Posterior cingulate gyrus (tissue), 11 donors: ENCODE measurements at regions not wholly inside any gene's neighbourhood (a gene's known extent, or its start where the extent isn't known, plus 50 kb on each side); places are given as distances from the start of the nearest gene placed in this dataset.

Experiments used
- DNase-seq, 10 donors: peaks; one replicate each; pipeline versions ENCODE4 v3.0.0 to v3.0.0-alpha.2; 2020 to 2021; ENCODE audit warnings: mixed read lengths in 3 of 10
- intact Hi-C: fragments of 100-400 bp; cut with DNase I; formaldehyde crosslinking; loops from one replicate; pipeline ENCODE4 v1.15.1; 2023

DNA sequence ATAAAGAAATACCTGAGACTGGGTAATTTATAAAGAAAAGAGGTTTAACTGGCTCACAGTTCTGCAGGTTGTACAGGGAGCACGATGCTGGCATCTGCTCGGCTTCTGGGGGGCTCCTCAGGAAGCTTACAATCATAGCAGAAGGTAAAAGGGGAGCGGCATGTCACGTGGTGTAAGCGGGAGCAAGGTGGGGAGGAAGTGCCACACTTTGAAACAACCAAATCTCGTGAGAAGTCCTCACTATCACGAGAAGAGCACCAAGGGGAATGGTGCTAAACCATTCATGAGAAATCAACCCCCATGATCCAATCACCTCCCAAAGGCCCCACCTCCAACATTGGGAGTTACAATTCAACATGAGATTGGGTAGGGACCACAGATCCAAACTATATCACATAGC lies 67.7 kb downstream of the AKR1B1 start:
- DNase-seq = no peak
- intact Hi-C loops = no loop called here

DNA sequence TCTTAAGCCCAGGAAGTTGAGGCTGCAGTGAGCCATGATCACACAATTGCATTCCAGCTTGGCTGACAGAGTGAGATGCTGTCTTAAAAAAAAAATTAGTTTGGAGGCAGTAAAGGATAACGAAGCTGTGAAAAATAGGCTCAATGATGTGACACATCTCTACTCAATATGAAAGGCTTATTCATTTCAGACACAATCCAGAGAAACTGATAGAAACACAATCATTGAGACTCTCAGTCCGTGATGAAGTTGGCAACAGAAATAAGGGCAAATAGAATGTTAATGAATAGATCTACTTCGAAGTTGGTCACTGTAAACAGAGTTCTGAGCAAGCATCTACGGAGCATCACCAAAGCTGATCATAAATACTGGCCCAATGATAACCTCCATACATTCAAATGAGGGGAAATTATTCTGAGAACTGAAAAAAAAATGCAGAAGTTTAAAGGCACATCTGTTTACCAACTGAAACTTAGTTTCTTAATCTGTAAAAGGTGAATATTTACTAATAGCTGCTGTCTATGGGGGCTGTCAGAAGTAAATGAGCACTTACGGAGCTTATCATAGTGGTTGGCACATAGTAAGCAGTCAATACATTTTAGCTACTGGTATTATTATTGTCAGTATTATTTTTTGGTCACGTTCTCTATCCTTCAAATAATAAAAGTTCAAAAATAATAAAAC lies 70.4 kb downstream of the AKR1B1 start:
- intact Hi-C loops = no loop called here
- no peak for DNase-seq

- DNase-seq = no peak
- intact Hi-C loops = no loop called here
These were observed 61.8 kb upstream of the SLC35B4 start for GRCh38 chr7:134378562-134378961.

- DNase-seq = no peak
- intact Hi-C loops = no loop called here
These were observed 60.0 kb upstream of the SLC35B4 start for GRCh38 chr7:134376693-134377092.

GRCh38 chr7:134375206-134375605 lies 58.5 kb upstream of the SLC35B4 start:
- intact Hi-C loops = no loop called here
- DNase-seq = peak in 1 of 10 donors; percentile 27

DNA sequence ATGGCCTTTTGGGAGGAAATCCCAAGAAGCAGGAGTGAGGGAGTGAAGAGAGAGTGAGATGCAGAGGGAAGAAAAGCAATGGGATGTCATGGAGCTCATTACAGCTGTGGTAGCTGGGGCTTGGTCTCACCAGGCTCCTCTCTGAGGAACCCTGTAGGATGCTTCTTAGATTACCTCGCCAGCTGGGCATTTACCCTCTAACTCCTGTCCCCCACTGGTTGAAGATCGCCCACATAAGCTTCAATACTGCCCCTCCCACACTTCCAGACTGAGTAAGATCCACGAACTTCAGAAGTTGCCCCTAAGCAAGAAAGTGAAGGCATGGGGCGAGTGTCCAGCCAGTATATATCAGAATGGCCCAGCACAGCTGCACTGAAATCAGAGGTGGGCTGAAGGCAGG lies 58.1 kb upstream of the SLC35B4 start:
- DNase-seq = no peak
- intact Hi-C loops = no loop called here

DNA sequence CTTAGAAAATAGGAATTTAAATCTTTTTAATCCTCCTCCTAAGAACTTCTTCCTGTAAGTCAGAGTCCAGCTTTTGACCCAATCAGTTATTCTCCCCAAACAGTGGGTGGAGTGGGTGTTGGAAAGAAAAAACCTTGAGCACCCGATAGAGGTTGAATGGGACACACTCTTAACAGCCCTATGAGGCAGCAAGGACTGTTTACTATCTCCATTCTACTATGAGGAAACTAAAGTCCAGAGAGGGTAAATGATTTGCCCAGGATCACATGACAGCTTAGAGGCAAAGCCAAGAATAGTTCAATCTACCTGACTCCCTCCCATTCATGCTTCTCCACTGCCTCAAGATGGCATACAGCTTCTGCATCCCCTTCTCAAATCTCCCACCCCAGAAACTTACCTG lies 57.6 kb upstream of the SLC35B4 start:
- DNase-seq = no peak
- intact Hi-C loops = no loop called here

GRCh38 chr7:134372858-134373257 lies 56.1 kb upstream of the SLC35B4 start:
- DNase-seq = no peak
- intact Hi-C loops = no loop called here

DNA sequence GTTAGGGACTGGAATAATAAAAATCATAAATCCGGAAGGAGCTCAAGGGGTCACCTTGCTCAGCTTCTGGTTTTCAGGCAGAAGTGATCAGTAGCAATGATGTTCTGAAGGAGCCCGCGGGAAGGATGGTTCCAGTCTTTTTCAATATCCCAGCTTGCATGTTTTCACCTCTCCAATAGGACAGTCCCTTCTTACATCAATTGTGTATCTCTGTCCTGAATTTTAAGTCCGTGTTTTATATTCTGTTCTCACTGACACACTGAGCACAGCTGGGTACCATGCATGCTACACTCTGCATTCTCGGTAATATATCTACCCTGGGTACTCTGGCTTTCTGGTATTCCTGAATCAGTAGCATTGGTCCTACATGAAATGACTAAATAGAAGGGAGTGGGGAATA lies 55.2 kb upstream of the SLC35B4 start:
- no peak for DNase-seq
- intact Hi-C loops = no loop called here

- DNase-seq = no peak
These were observed 54.8 kb upstream of the SLC35B4 start for GRCh38 chr7:134371536-134371935.

DNA sequence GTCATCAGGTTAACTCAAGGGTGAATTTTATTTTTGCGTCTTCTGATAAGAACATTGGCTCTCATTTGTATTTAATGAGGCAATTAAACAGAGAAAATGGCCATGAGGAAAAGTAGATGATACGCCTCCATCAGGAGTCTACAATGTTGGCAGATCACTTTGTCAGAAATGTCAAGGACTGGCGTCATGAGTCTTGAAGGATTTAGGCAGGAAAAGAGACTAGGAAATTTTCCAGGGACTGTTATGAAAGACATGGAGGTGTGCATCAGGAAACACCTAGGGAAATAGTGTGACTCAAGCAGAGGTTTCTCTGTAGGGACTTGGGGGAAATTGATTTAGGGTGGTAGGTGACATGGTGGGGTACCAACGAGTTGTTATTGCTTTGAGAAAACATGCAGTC lies 53.4 kb upstream of the SLC35B4 start:
- DNase-seq = no peak
- intact Hi-C loops = no loop called here

More at GRCh38 chr7:134371536-134371935, 54.8 kb upstream of the SLC35B4 start:
- intact Hi-C loops = no loop called here

GRCh38 chr7:134368851-134369544 lies 52.3 kb upstream of the SLC35B4 start:
- DNase-seq = no peak
- intact Hi-C loops = no loop called here

DNA sequence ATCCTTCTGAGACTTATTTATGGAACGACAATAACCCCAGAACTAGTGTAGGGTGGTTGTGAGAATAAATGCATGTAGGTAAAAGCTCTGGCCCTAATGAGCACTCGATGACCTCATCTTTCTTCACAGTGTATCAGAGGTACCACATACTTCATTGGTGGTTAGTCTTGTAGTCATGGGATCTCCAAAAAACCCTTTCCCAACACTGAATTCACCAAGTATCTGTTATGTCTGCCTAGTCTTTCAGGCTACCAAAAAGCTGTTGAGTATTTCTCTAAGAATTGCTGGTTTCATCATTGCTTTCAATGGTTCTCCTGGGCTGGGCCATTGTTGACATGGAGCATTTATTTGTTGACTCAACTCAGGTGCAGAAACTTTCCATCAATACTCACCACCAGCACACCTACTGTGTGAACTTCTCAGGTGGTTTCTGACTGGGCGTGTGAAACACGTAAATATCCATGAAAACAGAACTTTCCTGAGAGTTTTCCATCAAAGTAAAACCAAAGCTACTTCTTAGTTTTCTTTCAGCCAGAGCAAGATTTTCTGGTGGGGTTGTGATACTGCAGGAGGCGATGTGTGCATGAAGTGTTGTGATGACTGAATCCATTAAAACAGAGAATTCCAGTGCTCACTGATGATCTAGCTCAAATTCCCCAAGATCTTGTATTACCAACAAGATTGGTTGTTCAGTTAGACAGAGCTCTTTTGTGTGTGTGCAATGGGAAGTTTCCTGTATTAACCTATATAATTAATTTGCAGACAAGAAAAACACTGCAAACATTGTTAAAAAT lies 51.4 kb upstream of the SLC35B4 start:
- intact Hi-C loops = no loop called here
- DNase-seq = no peak
